Activated gamma-delta T cell treated with Interleukin-2 at 50 U/mL for 16 hours (primary cell): ENCODE measurements at regions not wholly inside any gene's neighbourhood (a gene's known extent, or its start where the extent isn't known, plus 50 kb on each side); places are given as distances from the start of the nearest gene placed in this dataset.

Experiments used
- DNase-seq: peaks from one replicate; pipeline ENCODE4 v3.0.0-alpha.2; 2020

DNA sequence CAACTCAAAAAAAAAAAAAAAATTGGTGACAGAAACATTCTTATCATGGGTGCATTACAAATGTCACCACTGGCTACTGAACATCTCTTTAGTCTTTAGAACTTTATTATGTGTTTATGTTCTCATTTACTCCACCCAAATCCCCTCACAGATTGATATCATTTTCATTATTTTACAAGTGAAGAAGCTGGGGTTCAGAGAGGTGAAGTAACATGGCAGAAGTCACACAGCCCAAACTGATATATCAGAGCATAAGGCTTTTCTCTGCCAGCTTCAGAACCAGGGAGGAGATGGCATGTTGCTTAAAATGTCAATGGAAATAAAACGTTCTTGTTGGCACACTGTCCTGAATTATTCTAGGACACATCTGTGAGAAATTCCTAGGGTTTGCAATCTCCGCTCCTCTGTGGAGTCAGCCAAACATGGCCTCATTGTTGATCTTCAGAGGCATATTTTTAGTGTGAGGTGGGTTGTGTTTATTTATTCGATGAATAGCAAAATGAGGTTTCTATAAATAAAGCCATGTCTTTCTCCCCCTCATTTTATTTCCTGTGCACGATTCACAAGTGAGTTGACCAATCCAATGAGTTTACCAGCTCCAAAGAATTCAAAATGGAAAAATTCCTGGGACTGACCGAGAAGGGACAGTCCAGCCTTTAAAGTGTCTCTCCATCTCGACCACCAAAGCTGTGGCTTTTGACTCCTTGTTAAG is 72.9 kb upstream of the ANO1 start:
- DNase-seq = no peak

DNA sequence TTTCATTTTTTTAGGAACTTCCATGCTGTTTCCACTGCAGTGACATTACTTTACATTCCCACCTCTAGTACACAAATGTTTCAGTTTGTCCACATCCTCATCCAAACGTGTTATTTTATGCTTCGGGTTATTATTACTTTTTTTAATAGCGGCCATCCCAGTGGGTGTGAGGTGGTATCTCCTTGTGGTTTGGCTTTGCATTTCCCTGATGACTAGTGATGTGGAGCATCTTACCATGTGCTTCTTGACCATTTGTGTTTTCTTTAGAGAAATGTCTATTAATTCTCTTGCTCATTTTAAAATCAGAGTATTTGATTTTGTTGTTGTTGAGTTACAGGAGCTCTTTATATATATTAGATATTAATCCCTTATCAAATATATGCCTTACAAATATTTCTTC is 70.3 kb upstream of the ANO1 start:
- no peak for DNase-seq

DNA sequence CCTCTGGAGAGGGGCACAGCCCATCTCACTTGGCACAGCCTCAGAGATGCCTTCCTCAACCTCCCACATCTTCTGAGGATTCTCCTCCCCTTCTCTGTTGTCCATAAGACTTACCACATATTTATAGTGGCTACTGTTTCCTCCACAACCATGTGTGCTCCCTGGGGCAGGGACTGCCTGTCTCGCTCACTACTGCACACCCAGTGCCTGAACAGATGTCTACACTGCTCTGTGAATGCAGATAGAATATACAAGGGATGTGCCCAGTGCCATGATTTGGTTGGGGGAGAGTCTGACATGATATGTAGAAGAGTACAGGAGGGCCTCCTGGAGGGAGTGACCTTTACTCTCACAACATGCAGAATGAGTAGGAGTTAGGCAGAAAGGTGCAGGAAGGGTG is 67.3 kb upstream of the ANO1 start:
- DNase-seq = no peak

DNA sequence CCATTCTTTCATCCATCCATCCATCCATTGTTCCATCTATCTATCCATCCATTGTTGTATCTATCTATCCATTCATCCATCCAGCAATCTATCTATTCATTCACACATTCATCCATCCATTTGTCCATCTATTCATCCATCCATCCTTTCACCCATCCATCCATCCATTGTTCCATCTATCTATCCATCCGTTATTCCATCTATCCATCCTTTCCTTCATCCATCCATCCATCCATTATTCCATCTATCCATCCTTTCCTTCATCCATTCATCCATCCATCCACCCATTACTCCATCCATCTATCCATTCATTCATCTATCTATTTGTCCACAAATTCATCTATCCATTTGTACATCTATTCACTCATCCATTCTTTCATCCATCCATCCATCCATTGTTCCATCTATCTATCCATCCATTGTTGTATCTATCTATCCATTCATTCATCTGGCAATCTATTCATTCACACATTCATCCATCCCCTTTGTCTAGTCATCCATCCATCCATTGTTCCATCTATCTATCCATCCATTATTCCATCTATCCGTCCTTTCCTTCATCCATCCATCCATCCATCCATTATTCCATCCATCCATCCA is 65.9 kb upstream of the ANO1 start:
- DNase-seq = no peak

DNA sequence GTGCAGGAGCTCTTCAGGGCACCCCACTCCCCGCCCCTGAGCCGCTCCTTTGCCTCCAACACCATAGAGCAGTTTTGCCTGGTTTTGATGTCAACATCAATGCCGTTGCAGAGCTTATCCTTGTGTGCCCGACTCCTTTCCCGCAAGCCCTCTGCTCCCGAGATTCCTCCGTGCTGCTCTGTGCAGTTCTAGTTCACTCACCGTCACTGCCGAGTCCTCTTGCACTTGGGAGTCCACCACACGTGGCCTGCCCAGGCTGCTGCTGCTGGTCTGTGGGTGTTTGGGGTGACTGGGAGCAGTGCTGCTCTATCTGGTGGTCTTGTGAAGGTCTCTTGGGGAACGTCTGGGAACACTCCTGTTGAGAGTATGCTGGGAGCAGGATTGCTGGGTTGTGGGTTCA is 63.8 kb upstream of the ANO1 start:
- no peak for DNase-seq

DNA sequence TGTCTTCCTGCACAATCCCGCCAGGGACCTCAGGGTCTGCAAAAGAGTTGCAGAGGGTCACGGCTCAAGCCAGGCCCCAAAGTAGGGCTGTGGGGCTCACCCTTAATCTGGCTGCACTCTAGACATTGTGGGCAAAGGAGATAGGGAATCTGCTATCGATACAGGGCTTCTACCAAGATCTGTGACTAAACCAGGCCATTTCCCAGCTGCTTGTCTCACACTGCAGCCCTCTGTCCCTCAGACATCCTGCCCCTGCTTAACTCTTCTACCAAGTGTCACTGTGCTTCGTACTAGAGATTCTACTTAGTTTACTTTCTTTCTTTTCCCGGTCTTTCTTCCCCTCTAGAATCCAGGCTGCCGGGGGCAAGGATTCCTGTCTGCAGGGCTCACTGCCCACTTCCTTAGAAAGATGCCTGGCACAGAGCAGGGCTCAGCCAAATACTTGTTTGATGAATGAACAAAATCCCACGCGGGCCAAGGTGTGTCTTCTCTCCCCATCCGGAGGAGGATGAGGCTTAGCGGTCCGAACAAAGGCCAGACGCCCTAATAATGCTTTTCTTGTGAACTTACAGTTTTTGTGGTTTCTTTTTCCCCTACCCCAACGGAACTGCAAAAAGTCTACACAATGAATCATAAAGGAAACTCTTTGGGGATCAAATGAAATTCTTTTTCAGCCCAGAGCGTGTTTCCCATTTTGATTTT is 61.3 kb upstream of the ANO1 start:
- DNase-seq = no peak

DNA sequence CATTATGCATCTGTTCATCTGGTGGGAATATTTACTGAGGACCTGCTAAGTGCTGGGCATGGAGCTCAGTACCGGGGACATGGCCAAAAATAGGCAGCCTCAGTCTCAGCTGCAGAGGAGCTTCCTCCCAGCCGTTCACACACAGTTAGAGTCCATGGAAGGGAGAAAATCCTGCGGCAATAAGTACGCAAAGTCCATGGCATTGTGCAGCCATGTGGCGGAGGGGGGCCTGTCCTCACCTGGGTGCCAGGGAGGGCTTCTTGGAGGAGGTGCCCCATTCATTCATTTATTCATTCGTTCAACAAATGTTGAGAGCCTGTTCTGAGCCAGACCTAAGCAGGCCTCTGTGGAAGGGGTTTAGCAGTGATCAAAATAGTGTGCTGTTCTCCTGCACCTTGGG is 59.3 kb upstream of the ANO1 start:
- no peak for DNase-seq

DNA sequence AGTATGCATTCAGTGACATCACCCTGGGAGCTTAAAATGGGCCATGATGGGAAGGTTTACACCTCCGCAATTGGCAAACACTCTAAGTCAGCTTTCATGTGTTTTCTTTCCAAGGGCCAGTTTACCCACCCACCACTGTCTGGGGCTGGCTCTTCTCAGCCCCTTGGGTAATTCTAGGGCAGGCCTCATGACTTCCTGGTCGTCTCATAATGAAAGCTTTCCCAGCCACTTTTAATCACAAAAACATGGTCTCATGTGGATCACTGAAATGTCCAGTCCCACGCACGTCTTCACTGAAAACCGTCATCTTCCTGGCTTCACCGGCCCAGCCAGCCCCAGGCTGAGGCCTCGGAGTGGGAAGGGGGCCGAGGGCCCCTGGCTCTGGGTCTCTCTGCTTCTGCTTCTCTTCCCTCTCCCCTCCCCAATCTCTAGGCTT is 58.5 kb upstream of the ANO1 start:
- DNase-seq = no peak

DNA sequence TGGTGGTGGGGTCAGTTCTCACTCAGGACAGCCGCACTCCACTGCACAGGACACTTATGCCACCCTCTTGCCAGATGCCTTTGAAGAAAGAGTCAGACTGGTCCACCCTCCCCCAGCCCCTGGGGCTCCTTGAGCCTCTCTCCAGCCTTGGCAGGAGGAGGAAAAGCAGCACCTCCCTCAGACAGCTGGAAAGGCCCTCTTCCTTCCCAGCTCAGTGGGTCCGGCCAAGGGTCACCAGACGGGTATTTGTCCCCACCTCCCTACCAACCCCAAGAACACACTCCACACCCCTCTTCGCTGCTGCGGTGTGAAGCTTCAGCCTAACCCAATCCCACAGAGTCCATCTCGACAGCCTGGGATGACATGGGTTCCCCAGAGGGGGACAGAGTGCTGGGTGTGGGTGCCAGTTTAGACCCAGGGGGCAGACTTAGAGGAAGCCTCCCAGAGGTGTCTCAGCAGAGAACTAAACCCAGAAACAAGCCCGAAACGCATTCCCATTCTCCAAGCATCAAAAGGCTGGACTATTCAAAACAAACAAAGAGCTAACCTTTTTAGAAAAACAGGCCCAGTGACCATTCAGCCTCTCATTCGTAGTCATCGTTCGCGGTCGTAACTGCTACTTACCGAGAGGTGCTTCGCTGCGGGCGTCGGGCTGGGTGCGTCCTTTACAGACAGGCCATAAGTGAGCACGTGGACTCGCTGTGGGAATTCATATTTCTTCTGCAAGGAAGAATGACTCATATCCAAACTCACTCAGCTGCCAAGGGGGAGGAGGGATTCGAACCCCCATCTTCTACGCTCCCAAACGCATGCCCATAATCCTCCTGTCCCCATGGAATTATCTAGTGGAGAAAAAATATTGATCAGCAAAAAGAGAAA is 57.5 kb upstream of the ANO1 start:
- no peak for DNase-seq

DNA sequence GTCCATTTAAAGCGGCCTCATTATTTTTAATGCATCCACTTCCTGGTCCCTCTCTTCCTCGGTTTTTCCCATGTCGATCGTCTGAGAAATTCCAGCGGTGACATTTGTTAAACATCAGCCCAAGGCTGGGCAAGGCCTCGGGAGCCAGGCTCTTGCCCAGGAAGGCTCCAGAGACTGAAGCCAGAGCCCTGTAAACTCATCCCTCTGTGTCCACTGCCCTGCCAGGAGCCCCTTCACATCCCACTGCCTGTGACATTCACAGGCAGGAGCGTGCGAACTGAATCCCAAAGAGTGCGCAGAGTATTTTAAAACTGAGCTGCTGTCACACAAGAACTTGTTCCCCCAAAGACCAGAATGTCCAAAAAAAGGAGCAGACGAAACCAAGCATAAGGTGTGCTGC is 56.5 kb upstream of the ANO1 start:
- no peak for DNase-seq

DNA sequence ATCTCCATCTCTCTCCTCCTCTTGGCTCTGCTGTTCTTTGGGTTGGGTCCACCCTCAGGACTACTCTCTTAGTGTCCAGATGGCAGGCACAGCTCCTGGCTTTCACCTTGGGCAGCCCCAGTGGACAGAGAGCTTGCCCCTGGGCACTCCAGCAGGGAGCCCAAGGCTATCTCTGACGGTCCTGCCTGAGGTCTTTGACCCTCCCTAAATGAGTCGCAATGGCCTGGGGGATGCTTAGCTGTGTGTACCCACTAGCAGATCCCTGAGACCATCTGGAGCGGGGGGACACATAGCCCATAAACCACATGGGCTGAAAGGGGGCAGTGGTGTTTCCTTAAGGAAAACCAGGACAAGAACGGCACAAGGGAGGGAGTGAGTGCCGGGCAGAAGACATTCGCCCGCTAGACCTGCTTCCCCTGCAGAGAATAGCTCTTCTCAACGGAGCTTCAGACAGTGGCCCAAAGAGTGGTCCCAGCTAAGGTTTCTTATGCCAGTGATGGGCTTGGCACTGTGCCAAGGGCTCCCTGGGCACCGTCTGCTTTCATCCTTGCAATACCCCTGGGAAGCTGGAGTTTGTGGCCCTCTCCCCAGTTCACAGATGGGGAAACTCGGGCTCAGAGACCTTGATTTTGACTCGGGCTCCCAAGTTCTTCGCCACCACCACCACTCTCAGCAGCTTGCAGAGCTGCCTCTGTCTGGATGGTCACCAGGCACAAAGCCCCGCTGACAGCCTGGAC is 53.9 kb upstream of the ANO1 start:
- DNase-seq = no peak

DNA sequence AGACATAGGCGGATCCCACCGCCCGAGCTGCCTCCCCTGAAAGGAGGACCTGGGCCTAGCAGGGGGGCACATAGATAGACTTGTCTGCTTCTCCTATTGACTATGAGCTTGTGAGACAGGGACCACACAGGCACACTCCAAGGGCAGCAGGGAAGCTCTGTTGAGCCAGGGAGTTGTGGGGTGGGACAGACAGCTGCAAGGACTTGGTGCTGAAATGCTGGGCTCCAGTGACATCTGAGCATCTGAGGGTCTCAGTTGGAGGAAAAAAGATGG is 53.4 kb upstream of the ANO1 start:
- DNase-seq = no peak

DNA sequence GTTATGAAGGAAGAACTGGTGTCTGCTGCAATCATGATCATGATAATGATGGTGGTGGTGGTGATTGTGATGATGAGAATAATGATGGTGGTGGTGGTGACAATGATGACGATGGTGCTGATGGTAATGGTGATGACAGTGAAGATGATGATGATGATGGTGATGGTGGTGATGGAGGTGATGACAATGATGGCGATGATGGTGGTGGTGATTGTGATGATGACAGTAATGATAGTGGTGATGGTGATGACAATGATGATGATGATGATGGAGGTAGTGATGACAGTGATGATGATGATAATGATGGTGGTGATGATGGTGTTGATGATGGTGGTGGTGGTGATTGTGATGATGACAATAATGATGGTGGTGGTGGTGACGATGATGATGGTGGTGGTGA is 52.8 kb upstream of the ANO1 start:
- DNase-seq = no peak

DNA sequence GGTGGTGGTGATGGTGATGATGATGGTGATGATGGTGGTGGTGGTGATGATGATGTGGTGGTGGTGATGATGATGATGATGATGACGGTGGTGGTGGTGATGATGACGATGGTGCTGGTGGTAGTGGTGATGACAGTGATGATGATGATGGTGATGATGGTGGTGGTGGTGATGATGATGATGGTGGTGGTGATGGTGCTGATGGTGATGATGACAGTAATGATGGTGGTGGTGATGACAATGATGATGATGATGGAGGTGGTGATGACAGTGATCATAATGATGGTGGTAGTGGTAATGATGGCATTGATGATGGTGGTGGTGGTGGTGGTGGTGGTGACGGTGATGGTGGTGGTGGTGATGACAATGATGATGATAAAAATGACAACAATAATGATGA is 52.1 kb upstream of the ANO1 start:
- DNase-seq = no peak

DNA sequence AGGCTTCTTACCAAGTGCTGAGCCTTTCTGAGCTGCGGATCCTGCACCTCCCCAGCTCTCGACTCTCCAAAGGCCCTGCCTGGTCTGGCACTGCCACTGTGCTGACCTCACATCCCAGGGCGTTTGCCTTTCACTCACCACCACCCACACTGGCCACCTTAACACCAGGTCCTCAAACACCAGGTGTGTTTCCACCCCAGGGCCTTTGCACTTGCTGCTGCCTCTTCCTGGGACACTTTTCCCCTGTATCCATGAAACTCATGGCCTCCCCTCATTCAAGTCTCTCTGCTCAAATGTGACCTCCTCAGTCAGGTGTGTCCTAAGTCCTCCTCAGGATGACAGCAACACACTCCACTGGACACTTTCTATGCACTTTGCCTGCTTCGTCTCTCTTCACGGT is 51.4 kb upstream of the ANO1 start:
- DNase-seq = no peak

DNA sequence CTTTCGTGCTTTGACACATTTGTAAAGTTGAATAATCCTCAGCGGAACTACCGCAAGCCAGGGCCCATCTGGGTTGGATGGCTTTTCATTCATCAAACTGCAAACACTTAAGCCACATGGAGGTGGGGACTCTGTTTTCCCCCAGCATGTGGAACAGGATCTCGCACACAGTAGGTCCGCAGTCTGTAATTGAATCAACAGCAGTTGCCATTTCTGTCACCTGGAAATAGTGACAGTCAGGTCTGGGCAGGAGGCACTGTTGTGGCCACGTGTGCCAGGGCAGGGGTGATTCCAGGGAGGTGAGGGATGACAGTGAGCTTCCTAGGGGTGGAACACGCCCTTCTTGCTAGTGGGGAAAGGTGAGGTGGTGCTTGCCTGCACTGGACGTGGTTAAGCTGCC is 50.7 kb upstream of the ANO1 start:
- no peak for DNase-seq

DNA sequence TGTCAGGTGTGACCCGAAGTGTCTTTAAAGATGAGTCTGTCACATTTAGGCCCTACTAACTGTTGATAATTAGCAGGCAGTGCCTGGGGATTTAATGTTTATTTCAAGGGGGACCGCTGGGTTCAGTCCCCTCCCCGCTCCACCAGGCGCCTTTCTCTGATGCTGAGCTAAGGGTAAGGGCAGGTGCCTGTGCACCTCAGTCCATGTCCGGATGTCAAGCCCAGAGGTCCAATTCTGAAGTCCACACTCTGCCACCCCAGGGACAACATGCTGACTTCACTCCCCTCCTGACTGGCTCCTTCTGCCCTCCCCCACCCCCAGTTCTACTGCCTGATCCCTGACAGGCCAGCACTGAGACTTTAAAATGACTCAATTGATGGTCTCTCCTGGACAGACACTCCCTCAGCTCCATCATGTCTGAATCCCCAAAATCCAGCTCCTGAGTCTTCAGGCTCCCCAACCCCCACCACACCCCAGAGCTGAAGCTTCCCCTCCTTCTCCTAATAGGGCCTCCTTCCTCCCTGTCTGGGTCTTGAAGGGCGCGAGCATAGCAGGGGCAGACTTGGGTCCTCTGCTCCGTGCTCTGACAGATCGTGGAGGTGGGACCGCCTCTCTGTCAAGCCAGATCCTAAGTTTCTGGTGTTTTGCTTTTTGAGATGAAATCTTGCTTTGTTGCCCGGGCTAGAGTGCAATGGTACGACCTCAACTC is 49.8 kb upstream of the ANO1 start:
- DNase-seq = no peak
